ENCODE measurements at regions not wholly inside any gene's neighbourhood (a gene's known extent, or its start where the extent isn't known, plus 50 kb on each side); places are given as distances from the start of the nearest gene placed in this dataset.

DNA sequence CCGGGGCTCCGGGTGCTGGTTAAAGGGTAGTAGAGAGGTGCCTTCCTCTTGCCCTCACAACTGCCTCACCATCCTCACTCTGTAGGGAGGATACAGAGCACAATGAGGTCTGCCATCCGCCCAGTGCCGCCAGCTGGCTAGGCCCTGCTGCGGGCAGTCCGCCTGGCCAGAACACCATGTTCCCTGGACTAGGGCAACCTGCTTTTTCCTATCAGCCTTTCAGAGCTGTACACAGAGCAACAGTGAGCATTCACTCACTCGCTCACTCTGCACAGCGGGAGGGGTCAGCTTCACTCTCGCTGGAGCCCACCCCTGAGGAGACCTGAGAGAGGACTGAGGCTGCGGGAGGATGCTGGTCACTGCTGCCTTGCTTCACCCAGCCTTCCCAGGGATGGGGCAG, 218.7 kb upstream of the CHRNA7 start:
- Histone ChIP-seq H3K36me3 (no peaks in the 10 kb centered on the region), H3K9me3 (no peaks in the 10 kb centered on the region), H3K4me1 (ENCODE audit: control insufficient read depth in 1 of 2, low read depth in 2 of 2) (no peaks in the 10 kb centered on the region), H3K27me3 (replicated peaks; ENCODE audit: insufficient read depth) (no peaks in the 10 kb centered on the region), H3K4me3 (no peak overlapping the region), H3K27ac (no peak overlapping the region)
- no peak for TF ChIP-seq CTCF (IDR thresholded peaks at IDR 0.05)
- ATAC-seq (ENCODE audit: insufficient number of reproducible peaks, low FRiP score, low read depth) (no peak), DNase-seq (ENCODE audit: low spot score) (no peak)

DNA sequence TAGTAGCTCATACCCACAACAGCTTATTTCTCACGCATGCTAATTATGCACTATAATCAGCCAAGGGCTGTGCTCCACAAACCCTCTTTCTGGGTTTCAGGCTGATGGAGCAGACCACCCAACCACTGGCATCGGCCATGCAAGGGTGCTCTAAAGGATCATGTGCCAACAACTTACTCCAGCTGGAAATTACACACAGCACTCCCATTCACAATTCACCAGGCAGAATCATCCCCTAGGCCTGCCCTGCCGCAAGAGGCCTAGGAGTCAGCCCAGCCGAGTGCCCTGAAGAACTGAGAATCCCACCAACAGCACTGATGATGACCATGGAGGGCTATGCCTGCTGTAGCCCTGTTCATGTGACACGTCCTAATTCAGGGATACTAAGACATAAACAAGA, 216.2 kb upstream of the CHRNA7 start:
- Histone ChIP-seq H3K27me3 (replicated peaks; ENCODE audit: insufficient read depth) (no peaks in the 10 kb centered on the region), H3K9me3 (no peaks in the 10 kb centered on the region), H3K4me3 (no peak overlapping the region), H3K36me3 (no peaks in the 10 kb centered on the region), H3K27ac (no peak overlapping the region), H3K4me1 (ENCODE audit: control insufficient read depth in 1 of 2, low read depth in 2 of 2) (no peaks in the 10 kb centered on the region)
- no peak for TF ChIP-seq CTCF (IDR thresholded peaks at IDR 0.05)
- ATAC-seq (ENCODE audit: insufficient number of reproducible peaks, low FRiP score, low read depth) (no peak), DNase-seq (ENCODE audit: low spot score) (no peak)

DNA sequence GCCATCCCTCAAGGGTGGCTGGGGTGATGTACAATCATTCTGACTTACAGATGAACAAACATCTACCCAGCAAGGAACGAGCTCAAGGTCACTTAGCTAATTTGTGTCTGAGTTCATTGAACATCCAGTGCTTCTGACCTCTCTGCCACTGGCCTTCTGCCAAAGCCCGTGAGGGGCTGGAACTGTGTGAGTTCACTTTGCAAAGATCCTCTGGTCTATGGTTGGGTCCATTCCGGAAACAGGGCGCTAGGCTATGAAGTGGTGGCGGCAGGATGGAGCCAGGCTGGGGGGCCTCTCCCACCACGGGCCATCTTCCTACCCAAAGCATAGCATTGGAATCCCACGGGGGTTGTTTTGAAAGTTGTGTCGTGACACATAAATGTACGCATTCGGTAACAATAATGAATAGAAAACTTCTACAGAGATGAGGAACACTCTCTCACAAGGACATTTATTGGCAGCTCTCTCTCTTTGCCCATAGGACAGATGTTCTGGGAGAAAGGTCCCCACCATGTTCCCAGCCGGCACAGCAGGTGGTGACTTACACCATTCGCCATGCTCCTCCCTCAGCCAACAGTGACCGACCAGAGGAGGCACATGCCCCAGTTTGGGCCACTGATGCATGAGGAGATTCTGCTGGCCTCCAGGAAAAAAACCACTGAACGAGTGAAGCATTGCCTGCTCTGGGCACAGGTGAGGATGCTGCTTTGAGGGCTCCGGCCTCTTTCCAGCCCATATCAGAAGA, 214.7 kb upstream of the CHRNA7 start:
- Histone ChIP-seq H3K4me1 (ENCODE audit: control insufficient read depth in 1 of 2, low read depth in 2 of 2) (no peaks in the 10 kb centered on the region), H3K27ac (no peak overlapping the region), H3K36me3 (no peaks in the 10 kb centered on the region), H3K4me3 (no peak overlapping the region), H3K9me3 (no peaks in the 10 kb centered on the region), H3K27me3 (replicated peaks; ENCODE audit: insufficient read depth) (no peaks in the 10 kb centered on the region)
- no peak for ATAC-seq (ENCODE audit: insufficient number of reproducible peaks, low FRiP score, low read depth)
- no peak for DNase-seq (ENCODE audit: low spot score)
- TF ChIP-seq CTCF (IDR thresholded peaks at IDR 0.05), result no peak

DNA sequence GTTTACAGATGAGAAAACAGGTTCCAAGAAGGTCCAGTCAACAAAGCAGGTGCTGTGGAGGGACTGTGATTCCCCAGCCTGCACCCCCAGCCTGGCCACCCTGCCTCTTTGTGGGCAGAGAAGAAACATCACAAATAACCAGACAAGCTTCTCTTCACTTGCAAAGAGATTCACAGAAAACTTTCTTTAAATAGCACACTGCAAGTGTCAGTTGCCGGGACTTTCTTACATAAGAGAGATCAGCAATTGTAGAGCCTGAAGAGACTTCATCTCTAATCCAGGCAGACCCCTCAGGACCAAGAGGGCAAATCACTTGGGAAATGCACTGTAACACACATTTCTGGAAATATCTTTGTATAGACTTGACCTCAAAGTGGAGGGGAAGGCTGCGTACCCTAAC, 207.9 kb upstream of the CHRNA7 start:
- Histone ChIP-seq H3K4me3 (no peak overlapping the region), H3K27me3 (replicated peaks; ENCODE audit: insufficient read depth) (no peaks in the 10 kb centered on the region), H3K36me3 (no peaks in the 10 kb centered on the region), H3K4me1 (ENCODE audit: control insufficient read depth in 1 of 2, low read depth in 2 of 2) (no peaks in the 10 kb centered on the region), H3K27ac (no peak overlapping the region), H3K9me3 (no peaks in the 10 kb centered on the region)
- ATAC-seq (ENCODE audit: insufficient number of reproducible peaks, low FRiP score, low read depth) (no peak), DNase-seq (ENCODE audit: low spot score) (no peak)
- TF ChIP-seq CTCF (IDR thresholded peaks at IDR 0.05), result no peak

DNA sequence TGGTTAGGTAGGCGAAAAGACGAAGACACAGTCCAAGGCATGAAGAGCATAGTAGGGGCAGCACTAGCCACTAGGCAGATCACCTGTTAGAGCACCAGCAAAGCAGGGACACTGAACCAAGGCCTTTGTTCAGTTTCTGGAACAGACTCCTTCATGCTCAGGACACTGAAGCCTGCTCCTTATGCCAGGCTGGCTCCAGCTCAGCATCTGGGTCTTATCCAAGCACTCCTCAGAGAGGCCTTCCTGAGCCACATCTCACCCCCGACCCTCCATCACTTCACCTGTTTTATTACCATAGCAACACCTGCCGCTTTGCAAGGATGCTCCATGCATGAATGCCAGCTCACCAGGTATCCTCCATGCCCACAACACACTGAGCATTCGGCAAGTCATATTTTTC, 206.3 kb upstream of the CHRNA7 start:
- H3K4me1 ChIP-seq (ENCODE audit: control insufficient read depth in 1 of 2, low read depth in 2 of 2), result no peaks in the 10 kb centered on the region
- ATAC-seq (ENCODE audit: insufficient number of reproducible peaks, low FRiP score, low read depth), result no peak
- TF ChIP-seq CTCF (IDR thresholded peaks at IDR 0.05), result no peak

More for the DNA sequence above, 206.3 kb upstream of the CHRNA7 start:
- Histone ChIP-seq H3K27me3 (replicated peaks; ENCODE audit: insufficient read depth) (no peaks in the 10 kb centered on the region), H3K9me3 (no peaks in the 10 kb centered on the region), H3K4me3 (no peak overlapping the region), H3K36me3 (no peaks in the 10 kb centered on the region), H3K27ac (no peak overlapping the region)
- DNase-seq (ENCODE audit: low spot score), result no peak
